ENCODE measurements at regions not wholly inside any gene's neighbourhood (a gene's known extent, or its start where the extent isn't known, plus 50 kb on each side); places are given as distances from the start of the nearest gene placed in this dataset.

- no peak for DNase-seq
- no peaks in the 10 kb centered on the region for H3K9me3 ChIP-seq
- 83 to 97% (median 85%) methylated on average over 1 of the region's 1 CpG for WGBS, 3 donors
- TF ChIP-seq POLR2A (IDR thresholded peaks at IDR 0.05) (no peak), EP300 (IDR thresholded peaks at IDR 0.05) (no peak), CTCF (IDR thresholded peaks at IDR 0.05) (no peak)
- no peak overlapping the region for H3K4me3 ChIP-seq
- no peaks in the 10 kb centered on the region for H3K36me3 ChIP-seq
- H3K27me3 ChIP-seq = no peaks in the 10 kb centered on the region
- no peaks in the 10 kb centered on the region for H3K4me1 ChIP-seq (ENCODE audit: insufficient read depth)
- intact Hi-C loops (cut with DNase I) = no loop called here
- no peak overlapping the region for H3K27ac ChIP-seq
Measured at GRCh38 chr2:122500316-122501105, 745.1 kb downstream of the TSN start.

- Histone ChIP-seq H3K4me1 (ENCODE audit: insufficient read depth) (no peaks in the 10 kb centered on the region), H3K27me3 (no peaks in the 10 kb centered on the region), H3K9me3 (no peaks in the 10 kb centered on the region), H3K4me3 (no peak overlapping the region), H3K27ac (no peak overlapping the region), H3K36me3 (no peaks in the 10 kb centered on the region)
- intact Hi-C loops (cut with DNase I) = no loop called here
- 76 to 90% (median 87%) methylated on average over 3 of the region's 3 CpGs for WGBS, 3 donors
- DNase-seq = no peak
- TF ChIP-seq EP300 (IDR thresholded peaks at IDR 0.05) = no peak
- no peak for TF ChIP-seq CTCF (IDR thresholded peaks at IDR 0.05)
- no peak for TF ChIP-seq POLR2A (IDR thresholded peaks at IDR 0.05)
Measured at GRCh38 chr2:122506620-122507019, 751.2 kb downstream of the TSN start.

GRCh38 chr2:122507261-122507660, 751.8 kb downstream of the TSN start:
- Histone ChIP-seq H3K27ac (no peak overlapping the region), H3K9me3 (no peaks in the 10 kb centered on the region), H3K4me1 (ENCODE audit: insufficient read depth) (no peaks in the 10 kb centered on the region), H3K4me3 (no peak overlapping the region), H3K36me3 (no peaks in the 10 kb centered on the region), H3K27me3 (no peaks in the 10 kb centered on the region)
- no peak for TF ChIP-seq POLR2A (IDR thresholded peaks at IDR 0.05)
- TF ChIP-seq EP300 (IDR thresholded peaks at IDR 0.05) = no peak
- no peak for TF ChIP-seq CTCF (IDR thresholded peaks at IDR 0.05)
- 14 to 34% (median 30%) methylated on average over 1 of the region's 1 CpG for WGBS, 3 donors
- no peak for DNase-seq
- intact Hi-C loops (cut with DNase I) = no loop called here

- no peak overlapping the region for H3K4me3 ChIP-seq
- TF ChIP-seq POLR2A (IDR thresholded peaks at IDR 0.05) (no peak), CTCF (IDR thresholded peaks at IDR 0.05) (no peak), EP300 (IDR thresholded peaks at IDR 0.05) (no peak)
- H3K4me1 ChIP-seq (ENCODE audit: insufficient read depth) = no peaks in the 10 kb centered on the region
- 38 to 59% (median 47%) methylated on average over 1 of the region's 1 CpG for WGBS, 3 donors
- no peaks in the 10 kb centered on the region for H3K9me3 ChIP-seq
- intact Hi-C loops (cut with DNase I) = no loop called here
- no peak overlapping the region for H3K27ac ChIP-seq
- DNase-seq = no peak
- no peaks in the 10 kb centered on the region for H3K27me3 ChIP-seq
- no peaks in the 10 kb centered on the region for H3K36me3 ChIP-seq
Measured at GRCh38 chr2:122512091-122512490, 756.6 kb downstream of the TSN start.

Measured in ovary (tissue), 7 donors.